ENCODE measurements at regions not wholly inside any gene's neighbourhood (a gene's known extent, or its start where the extent isn't known, plus 50 kb on each side); places are given as distances from the start of the nearest gene placed in this dataset.

GRCh38 chr21:24850121-24850520 is 757.2 kb downstream of the MRPL39 start:
- no peak overlapping the region for H3K27ac ChIP-seq
- FAIRE-seq (no peak), ATAC-seq (no peak), DNase-seq (ENCODE audit: low read depth in 1 of 2, low spot score in 1 of 2) (no peak)
- no peaks in the 10 kb centered on the region for H3K9me3 ChIP-seq
- WGBS (ENCODE audit: missing lambda C conversion rate): 0% methylated on average over 1 of the region's 1 CpG
- no peak for TF ChIP-seq SREBF2 (IDR thresholded peaks at IDR 0.05)
- TF ChIP-seq MAFK (IDR thresholded peaks at IDR 0.05; ENCODE audit: partially characterized antibody): peak; percentile 77
- POLR2A ChIA-PET: no interaction called here
- H3K4me3 ChIP-seq: no peak overlapping the region
- H3K4me2 ChIP-seq: no peak overlapping the region
- no peaks in the 10 kb centered on the region for H3K4me1 ChIP-seq
- CTCF ChIA-PET: no interaction called here

- no peak overlapping the region for H3K4me3 ChIP-seq
- POLR2A ChIA-PET: no interaction called here
- WGBS (ENCODE audit: missing lambda C conversion rate): 2% methylated on average over 5 of the region's 5 CpGs
- no peak for TF ChIP-seq ZNF302 (CRISPR knock-in tag; IDR thresholded peaks at IDR 0.05)
- no peak for TF ChIP-seq ESRRA (IDR thresholded peaks at IDR 0.05; ENCODE audit: borderline replicate concordance, low read length)
- no peak for TF ChIP-seq ZFP36 (IDR thresholded peaks at IDR 0.05; ENCODE audit: borderline replicate concordance, partially characterized antibody)
- no peak for TF ChIP-seq KDM5A (IDR thresholded peaks at IDR 0.05)
- no peak for TF ChIP-seq EHMT2 (IDR thresholded peaks at IDR 0.05; ENCODE audit: low read depth)
- TF ChIP-seq CBX8 (IDR thresholded peaks at IDR 0.05): no peak
- no peak for TF ChIP-seq EHF (CRISPR knock-in tag; IDR thresholded peaks at IDR 0.05)
- no peak for TF ChIP-seq FOSL2 (IDR thresholded peaks at IDR 0.05)
- TF ChIP-seq FOSL2 (CRISPR knock-in tag; IDR thresholded peaks at IDR 0.05): no peak
- no peak for TF ChIP-seq POLR2AphosphoS2 (conservative IDR thresholded peaks at IDR 0.05; ENCODE audit: low read length)
- TF ChIP-seq CTCF (IDR thresholded peaks at IDR 0.05): no peak
- TF ChIP-seq MYC (IDR thresholded peaks at IDR 0.05; ENCODE audit: borderline replicate concordance, low read length): no peak
- TF ChIP-seq HMGXB4 (CRISPR knock-in tag; IDR thresholded peaks at IDR 0.05; ENCODE audit: borderline replicate concordance): no peak
- no peak for TF ChIP-seq HOXB13 (CRISPR knock-in tag; IDR thresholded peaks at IDR 0.05; ENCODE audit: low read depth)
- TF ChIP-seq FOSB (CRISPR knock-in tag; IDR thresholded peaks at IDR 0.05): no peak
- TF ChIP-seq HEYL (CRISPR knock-in tag; IDR thresholded peaks at IDR 0.05): no peak
- no peak for TF ChIP-seq NPAS2 (CRISPR knock-in tag; IDR thresholded peaks at IDR 0.05; ENCODE audit: borderline replicate concordance)
- CTCF ChIA-PET: no interaction called here
- H3K27ac ChIP-seq: no peak overlapping the region
- H3K4me1 ChIP-seq: no peaks in the 10 kb centered on the region
- no peaks in the 10 kb centered on the region for H3K9me3 ChIP-seq
- ATAC-seq: no peak
- no peak for FAIRE-seq
- DNase-seq (ENCODE audit: low read depth in 1 of 2, low spot score in 1 of 2): no peak
- H3K4me2 ChIP-seq: no peak overlapping the region
These were observed 762.6 kb downstream of the MRPL39 start for GRCh38 chr21:24844671-24845070.

- ChIA-PET CTCF (no interaction called here), POLR2A (no interaction called here)
- no peak overlapping the region for H3K4me3 ChIP-seq
- ATAC-seq: no peak
- H3K9me3 ChIP-seq: no peaks in the 10 kb centered on the region
- WGBS (ENCODE audit: missing lambda C conversion rate): 29% methylated on average over 9 of the region's 30 CpGs
- no peaks in the 10 kb centered on the region for H3K4me1 ChIP-seq
- H3K4me2 ChIP-seq: no peak overlapping the region
- no peak for DNase-seq (ENCODE audit: low read depth in 1 of 2, low spot score in 1 of 2)
- no peak for FAIRE-seq
- H3K27ac ChIP-seq: no peak overlapping the region
- no peak for TF ChIP-seq KDM5A (IDR thresholded peaks at IDR 0.05)
These were observed 767.0 kb downstream of the MRPL39 start for GRCh38 chr21:24840287-24840686.

GRCh38 chr21:24832961-24833360 is 774.3 kb downstream of the MRPL39 start:
- Histone ChIP-seq H3K9me3 (no peaks in the 10 kb centered on the region), H3K4me2 (no peak overlapping the region), H3K27ac (no peak overlapping the region), H3K4me3 (no peak overlapping the region), H3K4me1 (no peaks in the 10 kb centered on the region)
- DNase-seq (ENCODE audit: low read depth in 1 of 2, low spot score in 1 of 2): no peak
- no peak for FAIRE-seq
- CTCF ChIA-PET: no interaction called here
- ATAC-seq: no peak
- POLR2A ChIA-PET: no interaction called here
- WGBS (ENCODE audit: missing lambda C conversion rate): 0% methylated on average over 1 of the region's 1 CpG
- TF ChIP-seq HOXB5 (CRISPR knock-in tag; IDR thresholded peaks at IDR 0.05) (no peak), POLR2A (IDR thresholded peaks at IDR 0.05; ENCODE audit: low read length) (no peak), CBX2 (IDR thresholded peaks at IDR 0.05; ENCODE audit: borderline replicate concordance, low read depth) (no peak), CHD2 (IDR thresholded peaks at IDR 0.05; ENCODE audit: low read length, partially characterized antibody) (no peak), ZSCAN20 (CRISPR knock-in tag; IDR thresholded peaks at IDR 0.05) (no peak), RAD21 (conservative IDR thresholded peaks at IDR 0.05 in 1 of 2, IDR thresholded peaks at IDR 0.05 in 1 of 2) (no peak)

Data from A549 (cell line).